SU-DHL-6 (cell line): ENCODE measurements at regions not wholly inside any gene's neighbourhood (a gene's known extent, or its start where the extent isn't known, plus 50 kb on each side); places are given as distances from the start of the nearest gene placed in this dataset.
"Not testable (repeated sequence)": the region's sequence is repeated elsewhere in the genome, so short reads cannot be mapped to it uniquely, and the experiment has no call there.

Experiments used
- EZH2phosphoT487 ChIP-seq: fragments of 200-600 bp; sonication (generic), shearing (Covaris generic); conservative IDR thresholded peaks from 2 replicates; pipeline ENCODE4 v1.6.1; 2018; ENCODE audit warnings: mild to moderate bottlenecking, antibody characterized with exemption, low read length, moderate library complexity, mixed read lengths
- TF ChIP-seq, protein P1 (sequence below): fragments of 200-600 bp; sonication (generic); IDR thresholded peaks from one replicate; pipeline ENCODE4 v1.5.1; 2017; ENCODE audit warnings: antibody characterized with exemption, mild to moderate bottlenecking, low read length, moderate library complexity; ENCODE audit not compliant: insufficient read depth, poor library complexity, severe bottlenecking

DNA sequence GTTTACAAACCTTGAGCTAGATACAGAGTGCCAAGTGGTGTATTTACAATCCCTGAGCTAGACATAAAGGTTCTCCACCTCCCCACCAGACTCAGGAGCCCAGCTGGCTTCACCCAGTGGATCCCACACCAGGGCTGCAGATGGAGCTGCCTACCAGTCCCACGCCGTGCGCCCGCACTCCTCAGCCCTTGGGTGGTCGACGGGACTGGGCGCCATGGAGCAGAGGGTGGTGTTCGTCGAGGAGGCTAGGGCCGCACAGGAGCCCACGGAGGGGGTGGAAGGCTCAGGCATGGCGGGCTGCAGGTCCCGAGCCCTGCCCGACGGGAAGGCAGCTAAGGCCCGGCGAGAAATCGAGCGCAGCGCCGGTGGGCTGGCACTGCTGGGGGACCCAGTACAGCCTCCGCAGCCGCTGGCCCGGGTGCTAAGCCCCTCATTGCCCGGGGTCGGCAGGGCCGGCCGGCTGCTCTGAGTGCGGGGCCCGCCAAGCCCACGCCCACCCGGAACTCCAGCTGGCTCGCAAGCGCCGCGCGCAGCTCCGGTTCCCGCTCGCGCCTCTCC is 421.1 kb upstream of the BCHE start:
- TF ChIP-seq, protein P1, sequence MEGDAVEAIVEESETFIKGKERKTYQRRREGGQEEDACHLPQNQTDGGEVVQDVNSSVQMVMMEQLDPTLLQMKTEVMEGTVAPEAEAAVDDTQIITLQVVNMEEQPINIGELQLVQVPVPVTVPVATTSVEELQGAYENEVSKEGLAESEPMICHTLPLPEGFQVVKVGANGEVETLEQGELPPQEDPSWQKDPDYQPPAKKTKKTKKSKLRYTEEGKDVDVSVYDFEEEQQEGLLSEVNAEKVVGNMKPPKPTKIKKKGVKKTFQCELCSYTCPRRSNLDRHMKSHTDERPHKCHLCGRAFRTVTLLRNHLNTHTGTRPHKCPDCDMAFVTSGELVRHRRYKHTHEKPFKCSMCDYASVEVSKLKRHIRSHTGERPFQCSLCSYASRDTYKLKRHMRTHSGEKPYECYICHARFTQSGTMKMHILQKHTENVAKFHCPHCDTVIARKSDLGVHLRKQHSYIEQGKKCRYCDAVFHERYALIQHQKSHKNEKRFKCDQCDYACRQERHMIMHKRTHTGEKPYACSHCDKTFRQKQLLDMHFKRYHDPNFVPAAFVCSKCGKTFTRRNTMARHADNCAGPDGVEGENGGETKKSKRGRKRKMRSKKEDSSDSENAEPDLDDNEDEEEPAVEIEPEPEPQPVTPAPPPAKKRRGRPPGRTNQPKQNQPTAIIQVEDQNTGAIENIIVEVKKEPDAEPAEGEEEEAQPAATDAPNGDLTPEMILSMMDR: not testable (repeated sequence)
- TF ChIP-seq EZH2phosphoT487: not testable (repeated sequence)
